ENCODE measurements at regions not wholly inside any gene's neighbourhood (a gene's known extent, or its start where the extent isn't known, plus 50 kb on each side); places are given as distances from the start of the nearest gene placed in this dataset.

GRCh38 chr6:6407071-6407741, 86.7 kb upstream of the F13A1 start:
- WGBS (ENCODE audit: low lambda C conversion rate) = 0% methylated on average over 4 of the region's 4 CpGs

GRCh38 chr6:6409397-6410030, 89.1 kb upstream of the F13A1 start:
- H3K9ac ChIP-seq = no peak overlapping the region
- POLR2A ChIA-PET = no interaction called here
- CTCF ChIA-PET = no interaction called here
- no peaks in the 10 kb centered on the region for H3K79me2 ChIP-seq (ENCODE audit: insufficient read depth)
- no peaks in the 10 kb centered on the region for H3K4me1 ChIP-seq (ENCODE audit: control insufficient read depth in 1 of 2, insufficient read depth in 2 of 2, low read depth in 1 of 2, low read length in 1 of 2)
- H2AFZ ChIP-seq (ENCODE audit: low read depth) = no peak overlapping the region
- H3K9me2 ChIP-seq = no peaks in the 10 kb centered on the region
- no peaks in the 10 kb centered on the region for H3K27me3 ChIP-seq (ENCODE audit: insufficient read depth)
- no peaks in the 10 kb centered on the region for H3K9me3 ChIP-seq
- H3K36me3 ChIP-seq (replicated peaks in 1 of 2; ENCODE audit: control insufficient read depth in 1 of 2, insufficient read depth in 2 of 2, low read length in 1 of 2) = no peaks in the 10 kb centered on the region
- 4% methylated on average over 6 of the region's 7 CpGs for WGBS (ENCODE audit: low lambda C conversion rate)
- no peak overlapping the region for H3K27ac ChIP-seq (ENCODE audit: low read depth in 2 of 2, low read length in 1 of 2)
- H3F3A ChIP-seq (replicated peaks; ENCODE audit: insufficient read depth) = no peaks in the 10 kb centered on the region
- DNase-seq = no peak
- H4K20me1 ChIP-seq (ENCODE audit: insufficient read depth) = no peaks in the 10 kb centered on the region
- no peak overlapping the region for H3K4me2 ChIP-seq
- TF ChIP-seq MEF2A (IDR thresholded peaks at IDR 0.05; ENCODE audit: borderline replicate concordance, low read depth) = no peak
- no peak for TF ChIP-seq NRF1 (IDR thresholded peaks at IDR 0.05; ENCODE audit: low read depth, low read length)
- TF ChIP-seq CHD2 (IDR thresholded peaks at IDR 0.05; ENCODE audit: low read length, partially characterized antibody) = no peak
- no peak for TF ChIP-seq IRF3 (IDR thresholded peaks at IDR 0.05; ENCODE audit: low read depth, low read length)
- TF ChIP-seq MXI1 (IDR thresholded peaks at IDR 0.05; ENCODE audit: low read depth, low read length) = no peak
- no peak for TF ChIP-seq TCF12 (IDR thresholded peaks at IDR 0.05)
- H3K4me3 ChIP-seq (ENCODE audit: low read depth in 2 of 2, low read length in 1 of 2) = no peak overlapping the region

More at GRCh38 chr6:6407071-6407741, 86.7 kb upstream of the F13A1 start:
- no peaks in the 10 kb centered on the region for H3K9me3 ChIP-seq
- H3K27me3 ChIP-seq (ENCODE audit: insufficient read depth) = no peaks in the 10 kb centered on the region
- ChIA-PET CTCF (no interaction called here), POLR2A (no interaction called here)
- no peak overlapping the region for H3K27ac ChIP-seq (ENCODE audit: low read depth in 2 of 2, low read length in 1 of 2)
- H2AFZ ChIP-seq (ENCODE audit: low read depth) = 0 out of 2 replicates have a peak overlapping the region, but pooled peaks have one; percentile 8
- no peaks in the 10 kb centered on the region for H3K79me2 ChIP-seq (ENCODE audit: insufficient read depth)
- H3K9me2 ChIP-seq = no peaks in the 10 kb centered on the region
- no peak overlapping the region for H3K9ac ChIP-seq
- no peak for DNase-seq
- H3K4me2 ChIP-seq = no peak overlapping the region
- H4K20me1 ChIP-seq (ENCODE audit: insufficient read depth) = no peaks in the 10 kb centered on the region
- H3K36me3 ChIP-seq (replicated peaks in 1 of 2; ENCODE audit: control insufficient read depth in 1 of 2, insufficient read depth in 2 of 2, low read length in 1 of 2) = no peaks in the 10 kb centered on the region
- H3K4me3 ChIP-seq (ENCODE audit: low read depth in 2 of 2, low read length in 1 of 2) = no peak overlapping the region
- H3F3A ChIP-seq (replicated peaks; ENCODE audit: insufficient read depth) = no peaks in the 10 kb centered on the region
- no peak for TF ChIP-seq POLR2AphosphoS5 (IDR thresholded peaks at IDR 0.05; ENCODE audit: low read depth, low read length)
- no peaks in the 10 kb centered on the region for H3K4me1 ChIP-seq (ENCODE audit: control insufficient read depth in 1 of 2, insufficient read depth in 2 of 2, low read depth in 1 of 2, low read length in 1 of 2)

GRCh38 chr6:6411115-6411514, 90.7 kb upstream of the F13A1 start:
- H3K79me2 ChIP-seq (ENCODE audit: insufficient read depth) = no peaks in the 10 kb centered on the region
- no peaks in the 10 kb centered on the region for H3K4me1 ChIP-seq (ENCODE audit: control insufficient read depth in 1 of 2, insufficient read depth in 2 of 2, low read depth in 1 of 2, low read length in 1 of 2)
- H4K20me1 ChIP-seq (ENCODE audit: insufficient read depth) = no peaks in the 10 kb centered on the region
- no peak overlapping the region for H3K4me3 ChIP-seq (ENCODE audit: low read depth in 2 of 2, low read length in 1 of 2)
- no peaks in the 10 kb centered on the region for H3F3A ChIP-seq (replicated peaks; ENCODE audit: insufficient read depth)
- no peaks in the 10 kb centered on the region for H3K27me3 ChIP-seq (ENCODE audit: insufficient read depth)
- no peak overlapping the region for H3K27ac ChIP-seq (ENCODE audit: low read depth in 2 of 2, low read length in 1 of 2)
- H3K4me2 ChIP-seq = no peak overlapping the region
- H3K9ac ChIP-seq = no peak overlapping the region
- DNase-seq = no peak
- no peaks in the 10 kb centered on the region for H3K36me3 ChIP-seq (replicated peaks in 1 of 2; ENCODE audit: control insufficient read depth in 1 of 2, insufficient read depth in 2 of 2, low read length in 1 of 2)
- no peaks in the 10 kb centered on the region for H3K9me3 ChIP-seq
- H3K9me2 ChIP-seq = no peaks in the 10 kb centered on the region
- ChIA-PET CTCF (interaction anchor here (0.6 kb wide), 1 partner anchor 281 kb away, joined by 3 read pairs; no protein-coding TSS in a partner anchor), POLR2A (no interaction called here)
- no peak overlapping the region for H2AFZ ChIP-seq (ENCODE audit: low read depth)
- no peak for TF ChIP-seq IRF3 (IDR thresholded peaks at IDR 0.05; ENCODE audit: low read depth, low read length)
- no peak for TF ChIP-seq RFX5 (IDR thresholded peaks at IDR 0.05; ENCODE audit: low read length)
- TF ChIP-seq ZBTB33 (IDR thresholded peaks at IDR 0.05; ENCODE audit: borderline replicate concordance, low read depth) = no peak
- TF ChIP-seq CTCF (IDR thresholded peaks at IDR 0.05) = no peak

Measured in SK-N-SH (cell line).